ENCODE measurements at regions not wholly inside any gene's neighbourhood (a gene's known extent, or its start where the extent isn't known, plus 50 kb on each side); places are given as distances from the start of the nearest gene placed in this dataset.

GRCh38 chrX:112218388-112218787, 135.8 kb upstream of the TRPC5 start:
- ChIA-PET SMC1A (ENCODE audit: uncharacterized antibody, unreplicated experiment) (interaction anchor here (1.2 kb wide), 1 partner anchor 7 kb away, joined by 4 read pairs; no protein-coding TSS in a partner anchor), CTCF (interaction anchor here (1.7 kb wide), 1 partner anchor 14 kb away, joined by 3 read pairs; no protein-coding TSS in a partner anchor), POLR2A (no interaction called here), RAD21 (ENCODE audit: unreplicated experiment) (no interaction called here)
- 23% methylated on average over 4 of the region's 4 CpGs for WGBS (ENCODE audit: insufficient coverage, insufficient replicate concordance, low lambda C conversion rate, missing lambda C conversion rate)
- no peak for FAIRE-seq
- Histone ChIP-seq H3K27ac (ENCODE audit: control insufficient read depth, insufficient read depth) (no peak overlapping the region), H2AFZ (ENCODE audit: control insufficient read depth, low read depth, low read length) (no peak overlapping the region), H3K4me2 (ENCODE audit: control insufficient read depth, insufficient read depth) (no peak overlapping the region), H3K27me3 (replicated peaks in 1 of 2; ENCODE audit: control insufficient read depth in 2 of 2, insufficient read depth in 2 of 2, low read length in 1 of 2) (no peaks in the 10 kb centered on the region), H3K36me3 (ENCODE audit: control insufficient read depth in 2 of 2, insufficient read depth in 2 of 2, low read length in 1 of 2) (no peaks in the 10 kb centered on the region), H4K20me1 (ENCODE audit: control insufficient read depth, insufficient read depth) (no peaks in the 10 kb centered on the region), H3K9me3 (replicated peaks; ENCODE audit: control insufficient read depth, insufficient read depth, low read length) (no peaks in the 10 kb centered on the region), H3K79me2 (ENCODE audit: control insufficient read depth, insufficient read depth, low read length) (no peaks in the 10 kb centered on the region), H3K9ac (ENCODE audit: control insufficient read depth, insufficient read depth, low read length) (no peak overlapping the region), H3K4me3 (no peak overlapping the region), H3K4me1 (ENCODE audit: control insufficient read depth, insufficient read depth, low read length) (no peaks in the 10 kb centered on the region)
- in situ Hi-C loops (cut with MboI) (no loop called here), intact Hi-C loops (cut with micrococcal nuclease; ENCODE audit: unreplicated experiment) (no loop called here)
- no peak for DNase-seq (ENCODE audit: low read depth, low spot score)
- TF ChIP-seq HDAC2 (IDR thresholded peaks at IDR 0.05) (no peak), BACH1 (IDR thresholded peaks at IDR 0.05; ENCODE audit: borderline replicate concordance) (no peak), PAX5 (IDR thresholded peaks at IDR 0.05; ENCODE audit: borderline replicate concordance, low read depth, low read length) (no peak), JUND (IDR thresholded peaks at IDR 0.05; ENCODE audit: low read depth, low read length) (no peak), HDAC6 (IDR thresholded peaks at IDR 0.05; ENCODE audit: unreplicated experiment) (no peak), SMARCA5 (IDR thresholded peaks at IDR 0.05) (no peak), ATF7 (IDR thresholded peaks at IDR 0.05; ENCODE audit: low read depth) (no peak), TAF1 (IDR thresholded peaks at IDR 0.05; ENCODE audit: borderline replicate concordance, low read depth, low read length) (no peak), NR2C2 (IDR thresholded peaks at IDR 0.05; ENCODE audit: borderline replicate concordance, control insufficient read depth, insufficient read length, low read depth) (no peak), EGR1 (IDR thresholded peaks at IDR 0.05; ENCODE audit: borderline replicate concordance in 1 of 2, low read depth in 2 of 2, low read length in 2 of 2) (no peak), HCFC1 (IDR thresholded peaks at IDR 0.05; ENCODE audit: low read length) (no peak)
- ATAC-seq = no peak
- BruUV-seq (replicated peaks) = no TSS peak

Measured in GM12878 (cell line).